ENCODE measurements at regions not wholly inside any gene's neighbourhood (a gene's known extent, or its start where the extent isn't known, plus 50 kb on each side); places are given as distances from the start of the nearest gene placed in this dataset.

DNA sequence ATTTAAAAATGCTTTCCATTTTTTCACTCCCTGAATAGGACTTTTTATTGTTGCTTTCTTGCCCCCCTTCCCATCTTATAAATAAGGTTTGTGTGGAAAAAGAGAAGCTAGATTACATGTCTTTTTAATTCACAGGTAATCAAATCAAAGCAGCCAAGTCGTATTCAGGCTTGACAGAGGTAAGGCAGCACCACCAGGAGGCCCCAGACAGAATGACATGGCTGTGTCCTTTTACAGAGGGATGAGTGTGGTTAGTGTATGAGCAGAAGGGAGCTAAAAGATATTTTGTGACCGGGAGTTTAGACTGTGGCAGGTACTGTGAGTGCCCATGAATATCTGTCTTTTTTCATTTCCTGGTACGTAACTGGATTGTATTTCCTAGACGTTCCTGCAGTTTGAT is 596.1 kb downstream of the ETNK1 start:
- TF ChIP-seq TAF1 (IDR thresholded peaks at IDR 0.05; ENCODE audit: borderline replicate concordance, low read depth, low read length) (no peak), POLR2A (IDR thresholded peaks at IDR 0.05; ENCODE audit: low read depth, low read length) (no peak), POLR2AphosphoS5 (IDR thresholded peaks at IDR 0.05; ENCODE audit: low read depth, low read length) (no peak)
